Stimulated activated CD4-positive, alpha-beta T cell treated with anti-CD3 and anti-CD28 coated beads, Interleukin-15, amount 100 ng/mL, for 24 hours (primary cell): ENCODE measurements at regions not wholly inside any gene's neighbourhood (a gene's known extent, or its start where the extent isn't known, plus 50 kb on each side); places are given as distances from the start of the nearest gene placed in this dataset.

Experiments
- DNase-seq: peaks from one replicate; pipeline ENCODE4 v3.0.0-alpha.2; 2020

DNA sequence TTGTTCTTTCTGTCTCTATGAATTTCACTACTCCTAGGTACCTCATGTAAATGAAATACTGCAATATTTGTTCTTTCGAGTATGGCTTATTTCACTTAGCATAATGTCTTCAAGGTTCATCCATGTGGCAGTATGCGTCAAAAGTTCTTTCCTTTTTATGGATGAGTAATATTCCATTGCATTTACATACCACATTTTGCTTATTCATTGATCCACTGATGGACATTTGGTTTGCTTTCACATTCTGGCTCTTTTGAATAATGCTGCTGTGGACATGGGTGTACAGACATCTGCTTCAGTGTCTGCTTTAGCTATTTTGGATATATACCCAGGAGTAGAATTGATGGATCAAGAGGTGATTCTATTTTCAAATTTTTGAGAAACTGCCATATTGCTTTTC is 144.2 kb upstream of the PAPPA start:
- no peak for DNase-seq

DNA sequence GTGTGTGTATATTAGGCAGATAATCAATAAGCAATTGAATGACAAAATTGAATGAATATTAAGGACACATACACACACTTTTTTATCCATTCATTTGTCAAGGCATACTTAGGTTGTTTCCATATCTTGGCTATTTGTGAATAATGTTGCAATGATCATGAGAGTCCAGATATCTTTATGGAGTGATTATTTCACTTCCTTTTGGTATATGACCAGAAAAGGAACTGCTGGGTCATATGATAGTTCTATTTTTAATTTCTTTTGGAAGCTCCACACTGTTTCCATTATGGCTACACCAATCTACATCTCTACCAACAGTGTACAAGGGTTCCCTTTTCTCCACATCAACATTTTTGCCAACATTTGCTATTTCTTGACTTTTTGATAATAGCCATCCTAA is 137.7 kb upstream of the PAPPA start:
- no peak for DNase-seq

DNA sequence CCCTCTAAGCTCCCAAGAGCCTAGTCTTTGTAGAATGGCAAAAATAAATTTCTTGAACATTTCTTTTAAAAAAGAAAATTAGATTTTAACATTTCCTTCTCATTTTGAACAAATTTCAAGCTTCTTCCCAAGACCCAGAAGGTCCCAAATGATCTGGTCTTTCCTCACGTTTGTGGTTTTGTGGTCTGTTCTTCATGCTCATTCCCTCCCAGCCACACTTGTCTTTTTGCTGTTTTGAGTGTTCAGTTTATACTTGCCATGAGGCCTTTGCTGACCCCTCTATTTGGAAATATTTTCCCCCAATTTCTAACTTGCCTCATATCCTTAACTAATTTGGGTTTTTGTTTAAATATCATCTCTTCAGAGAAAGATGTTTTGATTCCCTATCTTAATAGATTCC is 133.4 kb upstream of the PAPPA start:
- no peak for DNase-seq

DNA sequence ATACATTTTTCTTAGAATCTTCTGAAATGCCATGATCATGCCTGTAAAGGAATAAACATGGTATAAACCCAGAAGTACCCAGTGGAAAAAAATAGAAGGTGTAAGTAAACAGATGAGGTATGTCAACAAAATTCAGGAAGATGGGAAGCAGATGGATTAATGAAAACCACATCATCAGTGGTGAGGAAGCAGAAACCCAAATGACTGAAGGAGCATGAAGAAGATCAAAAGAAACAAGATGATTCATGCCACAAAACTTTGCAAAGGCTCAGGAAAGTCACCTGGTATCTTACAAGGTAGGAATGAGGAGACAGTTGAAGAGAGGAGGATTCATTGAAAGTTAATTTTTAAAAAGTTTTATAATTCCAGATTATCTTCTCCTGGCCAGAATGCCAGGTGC is 132.8 kb upstream of the PAPPA start:
- DNase-seq, result no peak

GRCh38 chr9:116027096-116027495 is 126.5 kb upstream of the PAPPA start:
- no peak for DNase-seq

GRCh38 chr9:116027511-116027910 is 126.1 kb upstream of the PAPPA start:
- no peak for DNase-seq

GRCh38 chr9:116027951-116028350 is 125.6 kb upstream of the PAPPA start:
- DNase-seq, result no peak

GRCh38 chr9:116030517-116030916 is 123.1 kb upstream of the PAPPA start:
- DNase-seq, result no peak

GRCh38 chr9:116032683-116033440 is 120.7 kb upstream of the PAPPA start:
- DNase-seq, result no peak

GRCh38 chr9:116039312-116039711 is 114.3 kb upstream of the PAPPA start:
- DNase-seq, result no peak

DNA sequence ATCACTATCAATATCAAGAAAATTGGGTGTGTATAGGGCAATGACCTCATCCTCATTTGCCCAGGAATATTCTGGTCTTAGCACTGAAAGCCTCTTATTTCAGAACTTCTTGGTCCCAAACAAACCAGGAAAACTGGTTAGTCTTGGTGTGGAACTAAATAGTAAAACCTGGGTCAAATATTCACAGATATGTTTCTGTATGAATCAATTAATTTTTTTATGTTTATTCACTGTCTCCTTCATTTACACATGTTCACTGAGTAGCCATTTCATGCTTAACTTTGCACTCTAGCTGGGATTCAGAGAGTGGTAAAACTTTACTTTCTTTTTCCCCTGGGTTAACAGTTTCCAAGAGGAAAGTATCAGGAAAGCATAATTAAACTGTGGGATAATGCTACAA is 113.7 kb upstream of the PAPPA start:
- DNase-seq, result no peak

GRCh38 chr9:116042321-116042720 is 111.3 kb upstream of the PAPPA start:
- DNase-seq, result no peak

GRCh38 chr9:116045083-116045482 is 108.5 kb upstream of the PAPPA start:
- DNase-seq, result no peak

- no peak for DNase-seq
These were observed 105.5 kb upstream of the PAPPA start for GRCh38 chr9:116048081-116048480.

GRCh38 chr9:116049456-116049855 is 104.1 kb upstream of the PAPPA start:
- DNase-seq, result no peak

DNA sequence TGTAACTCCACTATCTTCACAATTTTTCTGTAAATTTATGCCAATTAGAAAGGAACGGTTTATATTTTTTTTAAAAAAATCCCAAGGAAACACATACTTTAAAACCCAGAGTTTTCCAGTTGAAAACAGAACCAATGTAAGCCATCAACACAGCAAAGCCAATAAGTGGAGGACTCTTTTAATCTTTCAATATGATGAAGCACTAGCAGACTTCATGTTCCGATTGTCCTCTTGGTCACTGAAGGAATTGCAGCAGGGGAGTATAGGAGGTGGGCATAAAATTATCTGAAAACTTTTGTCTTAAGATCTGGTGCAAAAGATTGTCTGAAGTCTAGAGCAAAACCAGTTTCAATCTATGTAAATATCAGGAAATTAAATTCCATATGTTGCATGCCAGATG is 102.1 kb upstream of the PAPPA start:
- DNase-seq, result no peak

DNA sequence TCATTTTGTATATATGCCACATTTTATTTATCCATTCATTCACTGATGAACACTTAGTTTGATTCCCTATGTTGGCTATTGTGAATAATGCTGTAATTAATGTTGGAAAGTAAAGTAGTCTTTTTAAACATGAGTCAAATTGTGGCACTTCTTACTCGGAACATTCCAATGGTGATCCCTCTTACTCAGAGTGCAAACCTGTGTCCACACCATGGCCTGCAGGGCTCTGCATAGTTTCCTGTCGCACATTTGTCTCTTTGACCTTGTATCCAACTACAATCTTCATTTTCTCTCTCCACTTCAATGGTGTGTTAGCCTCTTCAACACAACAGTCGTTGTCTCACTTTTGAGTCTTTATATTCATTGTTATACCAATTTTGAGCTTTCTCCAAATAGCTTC is 98.1 kb upstream of the PAPPA start:
- no peak for DNase-seq

DNA sequence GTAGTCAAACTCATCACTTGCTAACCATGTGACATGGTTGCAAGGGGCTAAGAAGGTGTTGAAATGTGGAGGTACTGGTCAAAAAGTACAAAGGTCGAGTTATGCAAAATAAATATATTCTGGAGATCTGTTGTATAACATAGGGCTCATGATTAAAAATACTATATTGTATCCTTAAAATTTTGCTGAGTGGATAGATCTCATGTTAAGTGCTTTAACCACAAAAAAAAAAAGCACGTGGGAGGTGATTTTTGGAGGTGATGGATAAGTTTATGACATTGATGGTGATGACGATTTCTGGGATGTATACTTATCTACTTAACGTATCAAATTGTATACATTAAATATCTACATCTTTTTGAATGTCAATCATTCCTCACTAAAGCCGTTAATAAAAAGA is 96.2 kb upstream of the PAPPA start:
- no peak for DNase-seq

DNA sequence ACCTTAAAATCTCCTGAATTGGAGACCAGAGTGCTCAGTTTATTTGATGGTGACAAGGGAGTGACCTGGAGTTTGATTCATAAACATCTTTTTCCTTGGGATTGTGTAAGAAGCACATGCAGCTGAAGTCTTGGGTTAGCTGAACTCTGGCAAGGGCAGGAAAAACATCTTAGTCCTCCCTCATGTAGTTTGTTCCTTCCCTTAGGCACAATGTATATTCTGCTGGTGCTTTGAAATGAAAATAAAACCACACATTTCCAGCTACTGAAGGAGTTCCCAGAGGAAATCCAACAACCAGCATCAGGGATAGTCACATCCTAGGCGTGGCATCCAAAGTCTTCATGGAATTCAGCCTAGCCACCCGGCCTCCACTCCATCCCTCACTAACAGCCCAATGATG is 95.2 kb upstream of the PAPPA start:
- no peak for DNase-seq

- DNase-seq, result no peak
These were observed 94.1 kb upstream of the PAPPA start for GRCh38 chr9:116059466-116059865.

DNA sequence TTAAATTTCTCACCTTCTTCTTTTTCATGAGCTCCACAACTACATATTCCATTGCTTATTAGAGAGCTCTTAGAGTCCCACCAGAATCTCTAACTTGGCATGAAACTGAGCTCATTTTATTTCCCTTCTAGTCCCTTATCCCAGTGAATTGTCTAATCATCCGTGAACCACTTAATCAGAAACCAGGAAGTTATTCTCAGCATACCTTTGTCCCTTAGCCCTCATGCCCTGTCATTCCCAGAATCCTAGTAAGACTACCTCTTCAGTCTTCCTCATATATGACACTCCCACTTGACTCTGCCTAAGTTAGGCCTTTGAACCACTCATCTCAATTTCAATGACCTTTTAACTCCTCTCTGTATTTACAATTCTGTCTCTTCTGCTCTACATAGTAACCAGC is 93.0 kb upstream of the PAPPA start:
- no peak for DNase-seq

GRCh38 chr9:116061546-116062205 is 91.9 kb upstream of the PAPPA start:
- no peak for DNase-seq

DNA sequence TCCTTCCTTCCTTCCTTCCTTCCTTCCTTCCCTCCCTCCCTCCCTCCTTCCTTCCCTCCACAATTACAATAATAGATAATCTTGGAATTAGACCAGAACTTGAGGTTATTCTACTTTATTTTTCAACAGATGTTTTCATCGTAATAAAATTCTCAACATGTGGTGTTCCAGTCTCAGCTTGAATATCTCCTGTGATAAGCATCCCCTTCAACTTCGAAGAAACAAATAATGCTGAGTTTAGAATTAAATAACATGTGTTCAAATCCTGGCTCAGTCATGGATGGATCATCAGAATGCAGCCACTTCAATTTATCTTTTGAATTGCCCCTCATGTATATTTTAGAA is 91.4 kb upstream of the PAPPA start:
- no peak for DNase-seq

GRCh38 chr9:116064970-116065369 is 88.6 kb upstream of the PAPPA start:
- DNase-seq, result no peak

DNA sequence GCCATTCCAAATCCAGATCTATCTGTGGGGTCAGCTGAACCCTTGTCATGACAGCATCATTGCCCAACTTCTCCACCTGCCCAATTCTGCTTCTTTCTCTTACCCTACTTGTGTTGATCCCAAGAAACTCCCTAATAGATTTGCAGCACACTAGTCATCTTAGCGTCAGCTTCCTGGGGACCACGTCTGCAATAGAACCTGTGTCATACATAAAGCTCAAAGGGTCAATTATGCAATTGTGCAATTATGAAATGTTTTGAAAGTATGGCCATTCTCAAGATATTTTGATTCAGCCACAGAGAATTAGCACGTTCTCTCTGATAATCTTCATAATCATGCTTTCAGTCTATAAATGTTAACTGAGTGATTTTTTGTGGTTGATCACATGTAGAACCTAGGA is 87.4 kb upstream of the PAPPA start:
- no peak for DNase-seq
